HG03108 (cell line): ENCODE measurements at regions not wholly inside any gene's neighbourhood (a gene's known extent, or its start where the extent isn't known, plus 50 kb on each side); places are given as distances from the start of the nearest gene placed in this dataset.
"Not testable (repeated sequence)": the region's sequence is repeated elsewhere in the genome, so short reads cannot be mapped to it uniquely, and the experiment has no call there.

Source experiments
- ATAC-seq: cut with Tn5 transposase; IDR thresholded peaks from one replicate; pipeline ENCODE4 v1.9.1; 2021; ENCODE audit warnings: moderate library complexity; ENCODE audit not compliant: unreplicated experiment

DNA sequence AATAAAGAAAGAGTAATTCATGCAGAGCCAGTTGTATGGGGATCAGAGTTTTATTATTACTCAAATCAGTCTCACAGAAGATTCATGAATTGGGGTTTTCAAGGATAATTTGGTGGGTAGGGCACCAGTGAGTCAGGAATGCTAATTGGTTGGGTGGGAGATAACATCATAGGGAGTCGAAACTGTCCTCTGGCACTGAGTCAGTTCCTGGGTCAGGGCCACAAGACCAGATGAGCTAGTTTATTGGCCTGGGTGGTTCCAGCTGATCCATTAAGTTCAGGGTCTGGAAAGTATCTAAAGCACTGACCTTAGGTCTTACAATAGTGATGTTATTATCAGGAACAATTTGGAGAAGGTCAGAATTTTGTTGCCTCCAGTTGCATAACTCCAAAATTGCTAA, 998.6 kb upstream of the EPHA6 start:
- no peak for ATAC-seq

DNA sequence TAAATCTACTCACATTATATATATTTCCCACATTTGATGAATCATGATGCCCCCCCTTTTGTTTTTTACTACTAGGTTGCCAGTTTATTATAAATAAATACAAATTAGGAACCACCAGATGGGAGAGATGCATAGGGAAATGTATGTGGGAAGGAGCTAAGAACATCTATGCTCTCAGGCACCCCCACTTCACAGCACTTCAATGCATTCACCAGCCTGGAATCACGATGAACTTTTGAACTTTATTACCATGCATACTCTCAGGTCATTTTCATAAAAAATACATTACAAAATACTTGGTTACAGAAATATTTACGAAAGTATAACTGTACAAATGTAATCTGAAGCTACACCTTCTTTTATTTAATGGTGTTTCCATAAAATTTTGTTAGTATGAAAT, 988.0 kb upstream of the EPHA6 start:
- ATAC-seq = no peak

DNA sequence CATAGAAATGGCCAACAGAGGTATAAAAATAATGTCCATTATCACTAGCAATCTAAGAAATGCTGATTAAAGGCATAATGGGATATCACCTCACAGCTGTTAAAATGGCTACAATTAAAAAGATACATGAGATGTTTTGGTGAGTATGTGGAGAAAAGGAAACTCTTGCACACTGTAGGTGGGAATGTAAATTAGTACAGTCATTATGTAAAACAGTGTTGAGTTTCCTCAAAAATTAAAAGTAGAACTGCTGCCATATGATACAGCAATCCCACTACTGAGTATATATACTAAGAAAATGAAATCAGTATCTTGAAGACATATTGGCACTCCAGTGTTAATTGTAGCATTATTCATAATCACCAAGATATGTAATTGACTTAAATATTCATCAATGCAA, 982.2 kb upstream of the EPHA6 start:
- ATAC-seq = no peak

DNA sequence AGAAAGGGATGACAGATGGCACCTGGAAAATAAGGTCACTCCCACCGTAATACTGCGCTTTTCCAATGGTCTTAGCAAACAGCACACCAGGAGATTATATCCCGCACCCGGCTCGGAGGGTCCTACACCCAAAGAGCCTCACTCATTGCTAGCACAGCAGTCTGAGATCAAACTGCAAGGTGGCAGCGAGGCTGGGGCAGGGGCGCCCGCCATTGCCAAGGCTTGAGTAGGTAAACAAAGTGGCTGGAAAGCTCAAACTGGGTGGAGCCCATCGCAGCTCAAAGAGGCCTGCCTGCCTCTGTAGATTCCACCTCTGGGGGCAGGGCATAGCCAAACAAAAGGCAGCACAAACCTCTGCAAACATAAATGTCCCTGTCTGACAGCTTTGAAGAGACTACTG, 953.8 kb upstream of the EPHA6 start:
- not testable (repeated sequence) for ATAC-seq

DNA sequence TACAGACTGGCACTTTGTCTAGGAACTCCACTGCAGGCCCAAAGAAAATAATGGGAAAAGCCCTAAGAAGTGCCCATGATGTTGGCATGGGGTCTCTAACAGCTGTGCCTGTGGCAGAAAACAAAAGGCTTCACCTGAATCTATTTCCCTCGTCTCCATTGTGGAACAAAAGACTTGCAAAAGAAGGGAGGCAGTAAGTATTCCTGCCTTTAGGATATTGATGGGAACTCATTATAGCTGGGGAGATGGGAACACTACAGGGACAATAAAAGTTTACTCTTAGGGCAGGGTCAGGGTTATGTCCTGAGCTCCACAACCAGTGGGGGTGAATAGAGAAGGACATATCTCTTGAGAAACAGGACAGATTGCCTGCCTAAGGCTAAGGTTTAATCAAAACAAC, 930.6 kb upstream of the EPHA6 start:
- ATAC-seq = no peak

DNA sequence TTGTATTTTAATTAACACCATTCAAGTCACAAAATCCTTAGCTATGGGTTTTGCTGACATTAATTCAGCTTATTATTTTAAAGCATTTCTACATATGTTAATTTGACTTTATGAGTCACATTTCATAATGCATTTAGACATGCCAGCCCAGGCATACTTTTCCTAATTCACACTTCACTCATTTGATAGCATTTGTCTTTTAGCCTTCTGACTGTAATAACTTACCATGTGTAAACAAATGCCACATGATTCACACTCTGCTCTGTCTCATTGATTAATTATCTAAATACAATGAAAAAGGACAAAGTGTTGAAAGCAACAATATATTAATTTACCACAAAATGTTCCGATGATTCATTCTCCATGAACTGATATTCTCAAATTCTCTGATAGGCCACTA, 927.8 kb upstream of the EPHA6 start:
- ATAC-seq = no peak

DNA sequence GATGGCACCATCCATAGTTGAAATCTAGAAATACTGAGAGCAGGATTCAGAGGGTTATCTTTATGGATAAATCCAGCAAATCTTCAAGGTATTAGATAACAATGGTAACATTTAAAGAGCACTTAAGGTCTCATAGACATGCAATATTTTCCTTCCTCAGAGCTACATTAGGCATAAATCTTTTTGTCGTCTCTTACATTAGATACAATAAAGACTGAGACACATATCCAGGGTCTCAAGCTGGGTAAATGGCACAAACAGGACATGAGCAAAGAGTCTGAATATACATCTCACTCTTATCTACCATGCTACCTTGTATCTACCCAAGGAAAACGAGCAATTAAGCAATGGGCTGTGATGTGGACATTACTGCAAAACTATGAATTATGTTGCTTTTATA, 927.3 kb upstream of the EPHA6 start:
- no peak for ATAC-seq

DNA sequence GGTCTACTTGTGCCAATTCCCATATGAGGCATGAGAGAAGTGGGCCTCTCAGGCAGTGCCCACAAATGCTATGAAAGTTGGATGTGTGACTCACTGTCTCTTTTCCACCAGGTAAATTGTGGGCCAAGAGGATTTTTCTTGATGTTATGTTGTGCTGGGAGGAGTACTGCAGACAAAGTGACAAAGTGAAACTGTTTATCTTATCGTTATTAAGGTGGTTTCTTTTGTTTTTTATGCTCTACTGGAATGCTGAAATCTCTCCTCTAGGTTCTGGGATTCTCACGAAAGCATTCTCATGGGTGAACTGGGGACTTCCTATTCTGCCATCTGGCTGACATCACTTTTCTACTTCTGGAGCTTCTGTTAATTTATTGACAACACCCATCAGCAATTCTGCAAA, 919.6 kb upstream of the EPHA6 start:
- no peak for ATAC-seq

DNA sequence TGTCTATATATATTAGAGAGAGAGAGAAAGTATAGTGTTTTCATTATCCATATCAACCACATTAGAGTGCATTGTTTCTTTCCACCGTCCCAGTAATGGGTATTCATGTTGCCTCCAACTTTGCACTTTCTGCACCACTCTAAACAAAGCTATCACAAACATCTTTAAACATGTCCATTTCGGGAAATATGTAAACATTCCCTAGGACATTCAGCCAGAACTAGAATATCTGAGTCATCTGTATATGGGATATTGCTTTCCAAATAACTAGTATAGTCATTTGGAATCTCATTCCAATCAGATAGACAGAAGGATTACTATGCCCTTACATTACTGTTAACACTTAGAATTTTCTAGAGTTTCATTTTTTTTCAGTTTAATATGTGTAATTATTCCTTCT, 914.9 kb upstream of the EPHA6 start:
- no peak for ATAC-seq

DNA sequence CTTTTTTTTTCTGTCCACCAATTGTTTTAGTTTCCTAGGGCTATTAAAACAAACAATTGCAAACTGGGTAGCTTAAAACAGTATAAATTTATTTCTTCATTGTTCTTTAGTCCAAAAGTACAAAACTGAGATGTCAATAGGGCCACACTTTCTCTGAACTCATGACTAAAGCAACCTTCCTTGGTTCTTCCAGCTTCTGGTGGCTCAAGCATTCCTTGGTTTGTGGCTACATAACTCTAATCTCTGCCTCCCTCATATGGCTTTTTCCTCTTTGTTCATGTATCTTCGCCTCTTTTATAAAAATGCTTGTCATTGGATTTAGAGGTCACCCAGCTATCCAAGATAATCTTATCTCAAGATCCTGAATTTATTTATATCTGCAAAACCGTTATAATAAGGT, 914.5 kb upstream of the EPHA6 start:
- no peak for ATAC-seq

DNA sequence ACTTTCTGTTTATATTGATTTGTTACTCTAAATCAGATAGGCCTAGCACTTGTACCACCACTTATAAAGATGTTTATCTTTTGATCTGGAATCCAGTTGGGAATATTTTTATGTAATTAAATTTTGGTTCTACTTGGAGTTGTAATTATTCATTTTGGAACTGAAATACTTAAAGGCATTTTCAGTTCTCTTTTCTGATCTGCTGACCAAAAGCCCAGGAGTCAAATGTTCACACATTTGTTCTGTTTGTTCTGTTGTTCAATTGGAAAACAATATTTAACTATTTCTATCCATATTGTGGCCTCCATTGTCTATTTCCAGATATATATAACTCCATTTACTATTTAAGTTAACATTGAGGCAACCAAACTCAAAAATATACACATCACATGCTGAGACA, 912.4 kb upstream of the EPHA6 start:
- no peak for ATAC-seq

DNA sequence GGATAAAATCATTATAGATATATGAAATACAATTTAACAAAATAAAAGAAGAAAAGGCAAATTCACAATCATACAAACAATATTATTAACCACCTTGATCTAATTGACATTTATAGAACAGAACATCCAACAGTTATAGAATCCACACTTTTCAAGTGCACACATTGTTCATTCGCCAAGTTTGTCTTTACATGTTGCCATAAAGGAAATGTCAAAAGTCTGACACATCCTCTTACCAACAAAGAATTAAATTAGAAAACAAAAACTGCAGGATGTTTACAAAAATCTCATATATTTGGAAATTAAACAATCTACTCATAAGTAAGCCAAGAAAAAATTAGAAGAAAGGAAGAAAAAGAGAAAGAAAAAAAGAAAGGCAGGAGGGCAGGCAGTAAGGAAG, 909.2 kb upstream of the EPHA6 start:
- ATAC-seq = no peak

DNA sequence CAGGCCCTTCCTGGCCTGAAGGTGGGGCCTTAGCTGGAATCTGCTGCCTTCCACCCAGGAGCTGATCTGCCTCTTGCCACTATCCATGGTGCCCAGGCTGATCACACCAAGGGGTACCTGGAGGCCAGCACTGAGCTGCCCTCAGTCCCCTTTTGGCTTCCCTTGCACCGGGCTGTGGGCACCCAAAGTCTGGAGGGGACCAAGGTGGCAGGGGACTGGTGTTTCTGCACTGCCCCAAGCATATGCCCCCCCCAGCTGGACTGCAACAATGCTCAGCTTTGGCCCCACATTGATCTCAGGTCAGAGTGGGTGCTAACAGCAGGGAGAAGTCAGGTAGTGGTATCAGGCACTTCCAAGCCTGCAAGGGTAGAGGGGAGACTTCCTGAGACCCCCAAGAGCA, 902.6 kb upstream of the EPHA6 start:
- ATAC-seq = no peak

DNA sequence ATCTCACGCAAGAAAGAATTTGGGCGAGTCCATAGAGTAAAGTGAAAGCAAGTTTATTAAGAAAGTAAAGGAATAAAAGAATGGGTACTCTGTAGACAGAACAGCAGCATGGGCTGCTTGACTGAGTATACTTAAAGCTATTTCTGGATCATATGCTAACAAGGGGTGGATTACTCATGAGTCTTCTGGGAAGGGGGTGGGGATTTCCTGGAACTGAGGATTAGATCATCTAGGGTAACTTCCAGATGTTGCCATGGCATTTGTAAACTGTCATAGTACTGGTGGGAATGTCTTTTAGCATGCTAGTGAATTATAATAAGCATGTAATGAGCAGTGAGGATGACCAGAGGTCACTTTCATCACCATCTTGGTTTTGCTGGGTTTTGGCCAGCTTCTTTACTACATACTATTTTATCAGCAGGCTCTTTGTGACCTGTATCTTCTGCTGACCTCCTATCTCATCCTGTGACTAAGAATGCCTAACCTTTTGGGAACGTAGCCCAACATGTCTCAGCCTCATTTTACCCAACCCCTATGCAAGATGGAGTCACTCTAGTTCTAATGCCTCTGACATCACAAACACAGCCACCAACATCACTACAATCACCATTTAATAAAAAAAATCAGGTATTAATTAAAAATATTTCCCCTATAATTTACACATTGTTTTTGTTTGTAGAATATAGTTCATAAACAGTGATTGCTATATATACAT, 890.7 kb upstream of the EPHA6 start:
- no peak for ATAC-seq

DNA sequence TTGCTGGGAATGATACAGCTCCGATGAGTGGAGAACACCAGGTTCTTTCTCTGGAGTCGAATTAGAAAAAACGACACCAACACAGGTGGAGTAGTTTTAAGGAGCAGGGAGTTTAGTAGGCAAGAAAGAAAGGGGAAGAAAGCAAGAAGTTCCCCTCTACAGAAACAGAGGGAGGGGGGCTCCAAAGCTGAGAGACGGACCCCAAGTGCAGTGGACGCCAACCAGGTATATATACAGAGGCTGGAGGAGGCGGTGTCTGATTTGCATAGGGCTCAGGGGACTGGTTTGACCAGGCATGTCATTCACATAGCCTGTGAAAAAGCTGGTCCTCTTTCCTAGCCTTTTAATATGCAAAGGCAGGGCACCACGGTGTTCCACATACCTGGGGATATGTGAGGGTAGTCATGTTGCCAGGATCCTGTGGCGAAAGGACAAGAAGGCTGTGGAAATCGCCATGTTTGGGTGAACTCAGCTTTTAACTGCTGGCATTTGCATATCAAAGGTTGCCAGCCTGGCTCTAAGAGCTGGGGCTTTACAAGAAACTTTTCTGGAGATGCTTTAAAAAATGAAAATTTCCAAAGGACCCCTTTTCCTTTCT, 887.4 kb upstream of the EPHA6 start:
- no peak for ATAC-seq

DNA sequence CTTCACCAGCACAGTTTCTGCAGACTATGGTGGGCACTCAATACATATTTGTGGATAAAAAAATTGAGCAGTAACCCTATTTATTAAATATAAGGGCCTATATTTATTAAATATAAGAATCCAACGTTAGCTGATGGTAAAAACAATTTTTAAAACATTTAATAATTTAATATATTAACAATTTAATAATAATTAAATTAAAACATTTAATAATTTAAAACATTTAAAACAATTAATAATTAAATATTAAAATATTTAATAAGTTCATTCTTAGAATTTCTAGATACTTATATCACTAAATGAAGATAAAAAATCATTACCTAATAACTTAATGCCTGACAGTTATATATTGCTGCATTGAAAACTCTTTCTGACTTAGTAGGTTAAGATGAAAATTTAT, 880.2 kb upstream of the EPHA6 start:
- no peak for ATAC-seq

DNA sequence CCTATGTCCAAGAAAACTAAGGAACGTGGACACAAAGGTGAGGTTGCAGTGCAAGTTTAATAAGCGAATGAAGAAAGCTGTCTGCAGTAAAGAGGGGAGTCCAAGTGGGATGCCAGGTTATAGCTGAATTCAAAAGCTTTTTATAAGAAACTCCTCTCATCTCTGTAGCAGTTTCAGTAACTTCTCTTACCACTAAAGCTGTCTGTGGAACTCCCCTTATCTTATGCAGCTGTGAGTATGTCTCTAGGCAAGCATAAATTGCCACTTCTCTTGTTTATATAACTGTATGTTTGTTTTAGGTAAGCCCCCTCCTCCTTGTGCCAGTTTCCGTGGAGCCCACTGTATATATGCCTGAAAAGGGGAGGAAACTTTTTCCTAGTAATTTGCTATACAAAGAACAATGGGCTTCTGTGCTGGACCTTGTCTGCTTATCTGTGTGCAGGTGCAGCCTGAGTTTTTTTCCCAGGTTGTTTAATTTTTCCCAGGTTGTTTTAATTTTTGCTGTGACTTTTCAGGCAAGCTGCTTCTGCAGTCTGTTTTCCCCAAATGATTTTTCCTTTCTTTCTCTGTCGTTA, 875.1 kb upstream of the EPHA6 start:
- no peak for ATAC-seq

DNA sequence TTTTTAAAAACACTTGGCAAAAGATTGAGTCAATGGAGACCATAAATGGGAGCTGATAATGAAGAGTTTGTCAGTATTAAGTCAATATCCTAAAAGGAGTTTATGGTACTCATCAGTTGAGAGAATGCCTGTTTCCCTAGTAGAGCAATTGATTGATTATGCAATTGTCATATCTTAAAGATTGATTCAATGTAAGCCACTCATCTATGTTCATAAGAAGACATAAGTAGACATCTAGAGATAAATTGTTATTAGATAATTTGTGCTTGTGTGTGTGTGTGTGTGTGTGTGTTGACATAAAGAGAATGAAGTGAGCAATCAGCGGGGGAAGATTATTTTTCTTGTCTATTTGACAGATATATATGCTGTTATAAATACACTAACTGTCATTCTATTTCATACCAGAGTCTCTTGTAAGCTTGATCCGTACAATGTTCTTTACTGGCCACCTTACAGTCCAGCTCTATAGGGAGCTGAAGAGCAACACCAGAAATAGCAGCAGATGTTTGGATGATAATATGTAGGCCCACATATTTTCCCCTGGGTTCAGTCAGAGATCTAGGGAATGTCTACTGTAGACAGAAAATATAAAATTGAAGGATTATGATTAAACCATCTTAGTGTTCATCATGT, 848.6 kb upstream of the EPHA6 start:
- ATAC-seq = no peak

DNA sequence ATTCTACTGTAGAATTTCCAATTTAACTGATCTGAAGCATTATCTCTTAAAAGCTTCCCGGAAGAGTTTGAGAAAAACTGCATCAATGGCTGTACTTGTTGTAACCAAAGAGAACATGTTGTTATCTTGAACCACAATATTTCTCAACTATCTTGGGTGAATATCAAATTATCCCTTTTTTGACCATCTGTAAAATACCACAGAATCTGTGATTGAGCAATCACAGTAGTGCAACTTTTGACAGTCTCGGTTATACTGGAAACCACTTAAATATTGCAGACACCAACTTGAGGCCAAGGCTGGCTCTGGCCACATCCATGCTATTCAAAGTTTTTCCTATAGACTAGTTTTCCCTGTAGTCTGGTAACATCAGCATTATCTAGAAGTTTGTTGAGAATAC, 842.8 kb upstream of the EPHA6 start:
- ATAC-seq = no peak

DNA sequence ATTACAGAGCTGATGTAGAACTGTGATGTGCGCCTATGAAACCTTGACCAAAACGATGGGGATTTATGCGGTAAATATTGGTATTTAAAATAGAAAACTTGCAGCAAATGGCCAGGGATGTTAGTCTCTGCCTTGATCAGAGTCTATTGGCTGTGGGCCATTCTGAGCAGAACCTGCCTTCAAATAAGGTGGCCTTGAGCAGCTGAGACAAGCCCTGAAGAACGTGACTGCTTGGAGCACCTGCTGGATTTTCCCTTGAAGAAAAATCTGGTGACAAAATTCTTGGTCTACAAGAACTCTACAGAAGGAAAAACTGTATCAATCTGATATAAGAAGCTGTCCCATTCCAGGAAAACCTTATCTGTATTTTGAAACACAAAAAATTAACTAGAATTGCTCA, 820.1 kb upstream of the EPHA6 start:
- ATAC-seq = no peak

DNA sequence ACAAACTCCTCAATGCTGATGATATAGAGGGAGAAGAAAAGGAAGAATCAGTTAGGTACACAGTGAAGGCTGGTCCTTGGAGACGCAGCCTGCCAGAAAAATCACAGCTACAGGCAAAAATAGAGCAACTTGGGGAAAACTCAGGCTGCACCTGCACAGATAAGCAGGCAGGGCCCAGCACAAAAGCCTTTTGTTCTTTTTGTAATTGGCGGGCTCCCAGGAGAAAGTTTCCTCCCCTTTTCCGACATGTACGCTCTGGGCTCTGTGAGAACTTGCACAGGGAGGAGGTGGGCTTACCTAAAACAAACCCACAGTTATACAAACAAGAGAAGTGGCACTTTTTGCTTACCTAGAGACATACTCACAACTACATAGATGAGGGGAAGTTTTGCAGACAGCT, 813.4 kb upstream of the EPHA6 start:
- no peak for ATAC-seq

DNA sequence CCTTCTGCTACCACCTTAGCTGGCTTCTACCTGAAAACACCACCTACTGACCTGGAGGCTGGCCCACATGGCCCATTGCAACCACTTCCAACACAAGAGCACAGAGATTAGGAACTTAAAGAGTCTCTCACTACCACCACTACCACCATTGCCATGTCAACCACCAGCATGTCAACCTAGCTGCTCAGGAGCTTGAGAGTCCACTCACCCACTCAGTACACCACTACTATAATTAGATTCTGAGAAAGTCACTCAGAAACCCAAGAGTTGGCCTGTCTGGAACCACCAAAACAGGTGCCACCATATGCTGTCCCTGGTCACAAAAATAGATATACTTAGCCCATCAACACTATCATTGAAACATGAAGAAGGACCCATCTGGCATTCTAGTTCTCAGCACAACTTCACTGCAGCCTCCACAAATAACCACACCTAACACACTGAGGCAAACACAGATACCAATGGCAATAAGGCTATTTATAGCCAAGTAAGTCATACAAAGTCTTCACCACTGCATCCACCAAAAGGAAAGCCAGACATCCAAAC, 806.7 kb upstream of the EPHA6 start:
- no peak for ATAC-seq
